SK-N-SH (cell line): ENCODE measurements at regions not wholly inside any gene's neighbourhood (a gene's known extent, or its start where the extent isn't known, plus 50 kb on each side); places are given as distances from the start of the nearest gene placed in this dataset.

Source experiments
- CTCF ChIP-seq: fragments of 200-600 bp; sonication (generic); IDR thresholded peaks from 2 replicates; pipeline ENCODE4 v1.6.1; 2017; ENCODE audit warnings: antibody characterized with exemption, mild to moderate bottlenecking, moderate library complexity
- EZH2phosphoT487 ChIP-seq: fragments of 200-600 bp; sonication (generic); IDR thresholded peaks from 2 replicates; pipeline ENCODE4 v1.6.1; 2017; ENCODE audit warnings: low read depth, mixed run types, mild to moderate bottlenecking, antibody characterized with exemption, moderate library complexity, borderline replicate concordance
- FOSL2 ChIP-seq: IDR thresholded peaks from 2 replicates; pipeline ENCODE4 v1.4.0; 2012; ENCODE audit warnings: low read depth, mild to moderate bottlenecking, moderate library complexity, borderline replicate concordance
- GABPA ChIP-seq: IDR thresholded peaks from 2 replicates; pipeline ENCODE4 v1.4.0; 2012; ENCODE audit warnings: low read depth, mild to moderate bottlenecking
- JUND ChIP-seq: IDR thresholded peaks from 2 replicates; pipeline ENCODE4 v1.4.0; 2012
- PBX3 ChIP-seq: IDR thresholded peaks from 2 replicates; pipeline ENCODE4; 2012
- REST ChIP-seq: IDR thresholded peaks from 2 replicates; pipeline ENCODE4 v1.6.1; 2012; ENCODE audit warnings: mild to moderate bottlenecking, low read depth, low read length, moderate library complexity
- USF1 ChIP-seq: IDR thresholded peaks from 2 replicates; pipeline ENCODE4 v1.4.0; 2012; ENCODE audit warnings: low read depth, borderline replicate concordance
- ZBTB33 ChIP-seq: IDR thresholded peaks from 2 replicates; pipeline ENCODE4 v1.4.0; 2012; ENCODE audit warnings: low read depth, borderline replicate concordance
- TF ChIP-seq, protein P1 (sequence below): fragments of 150-350 bp; IDR thresholded peaks from 2 replicates; pipeline ENCODE4 v1.6.1; 2017; ENCODE audit warnings: antibody characterized with exemption, low read length, low read depth, borderline replicate concordance
- TF ChIP-seq, protein P2 (sequence below): IDR thresholded peaks from 2 replicates; pipeline ENCODE4 v1.4.0; 2012; ENCODE audit warnings: low read depth

- TF ChIP-seq, protein P1, sequence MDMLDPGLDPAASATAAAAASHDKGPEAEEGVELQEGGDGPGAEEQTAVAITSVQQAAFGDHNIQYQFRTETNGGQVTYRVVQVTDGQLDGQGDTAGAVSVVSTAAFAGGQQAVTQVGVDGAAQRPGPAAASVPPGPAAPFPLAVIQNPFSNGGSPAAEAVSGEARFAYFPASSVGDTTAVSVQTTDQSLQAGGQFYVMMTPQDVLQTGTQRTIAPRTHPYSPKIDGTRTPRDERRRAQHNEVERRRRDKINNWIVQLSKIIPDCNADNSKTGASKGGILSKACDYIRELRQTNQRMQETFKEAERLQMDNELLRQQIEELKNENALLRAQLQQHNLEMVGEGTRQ, result no peak
- TF ChIP-seq ZBTB33 (no peak), CTCF (no peak), REST (no peak), EZH2phosphoT487 (no peak), USF1 (no peak), JUND (no peak), FOSL2 (no peak), GABPA (no peak), PBX3 (no peak)
- TF ChIP-seq, protein P2, sequence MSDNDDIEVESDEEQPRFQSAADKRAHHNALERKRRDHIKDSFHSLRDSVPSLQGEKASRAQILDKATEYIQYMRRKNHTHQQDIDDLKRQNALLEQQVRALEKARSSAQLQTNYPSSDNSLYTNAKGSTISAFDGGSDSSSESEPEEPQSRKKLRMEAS, result no peak
These were observed 365.2 kb downstream of the PAX1 start for GRCh38 chr20:22070610-22071058.
